SK-N-SH (cell line): ENCODE measurements at regions not wholly inside any gene's neighbourhood (a gene's known extent, or its start where the extent isn't known, plus 50 kb on each side); places are given as distances from the start of the nearest gene placed in this dataset.

Experiments used
- CTCF ChIA-PET: fragments of 300-600, 350-600 bp; formaldehyde crosslinking; extraction: SDS; loops from one replicate; lab custom pipeline; 2021; lab: Yijun Ruan, JAX
- POLR2A ChIA-PET: fragments of 350-600 bp; sonication (Branson Sonifier 250); formaldehyde crosslinking; extraction: SDS; loops from one replicate; lab custom pipeline; 2020; ENCODE audit warnings: antibody characterized with exemption, inconsistent platforms; lab: Yijun Ruan, JAX
- DNase-seq: peaks from one replicate; pipeline ENCODE4 v3.0.0; 2012
- H2AFZ ChIP-seq: fragments of 200-600 bp; sonication (generic); 2 replicates; pipeline ENCODE4 v1.8.1; 2016; ENCODE audit warnings: antibody characterized with exemption, mild to moderate bottlenecking, low read depth
- H3F3A ChIP-seq: fragments of 200-600 bp; sonication (generic); replicated peaks from 2 replicates; pipeline ENCODE3; 2016; ENCODE audit warnings: antibody characterized with exemption, mild to moderate bottlenecking; ENCODE audit not compliant: insufficient read depth
- H3K27ac ChIP-seq, 2 experiments: fragments of 200-500 bp in 1 of 2; fragments of 200-600 bp in 1 of 2; sonication (Bioruptor generic) in 1 of 2; sonication (generic), shearing (Covaris generic) in 1 of 2; 2 replicates each; pipeline versions ENCODE4 v1.5.1 to v1.6.1; 2014 to 2016; ENCODE audit warnings: low read depth in 2 of 2, inconsistent platforms in 1 of 2, low read length in 1 of 2, mild to moderate bottlenecking in 1 of 2, mixed read lengths in 1 of 2
- H3K27me3 ChIP-seq: fragments of 200-600 bp; sonication (generic), shearing (Covaris generic); 2 replicates; pipeline ENCODE4 v1.6.1; 2016; ENCODE audit warnings: mixed run types; ENCODE audit not compliant: insufficient read depth
- H3K36me3 ChIP-seq, 2 experiments: fragments of 200-500 bp in 1 of 2; fragments of 200-600 bp in 1 of 2; sonication (Bioruptor generic) in 1 of 2; sonication (generic) in 1 of 2; replicated peaks in 1 of 2; 2 replicates each; pipeline versions ENCODE3 to v1.5.1; 2014 to 2016; ENCODE audit warnings: low read length in 1 of 2, mild to moderate bottlenecking in 1 of 2; ENCODE audit not compliant: insufficient read depth in 2 of 2, control insufficient read depth in 1 of 2
- H3K4me1 ChIP-seq, 2 experiments: fragments of 200-500 bp in 1 of 2; fragments of 200-600 bp in 1 of 2; sonication (Bioruptor generic) in 1 of 2; sonication (generic), shearing (Covaris generic) in 1 of 2; 2 replicates each; pipeline versions ENCODE4 v1.5.1 to v1.6.1; 2014 to 2016; ENCODE audit warnings: low read depth in 1 of 2, low read length in 1 of 2, mixed run types in 1 of 2; ENCODE audit not compliant: insufficient read depth in 2 of 2, control insufficient read depth in 1 of 2
- H3K4me2 ChIP-seq: fragments of 200-600 bp; sonication (generic), shearing (Covaris generic); 2 replicates; pipeline ENCODE4 v1.6.1; 2017; ENCODE audit warnings: mixed run types
- H3K4me3 ChIP-seq, 2 experiments: fragments of 200-500 bp in 1 of 2; fragments of 200-600 bp in 1 of 2; sonication (Bioruptor generic) in 1 of 2; sonication (generic), shearing (Covaris generic) in 1 of 2; 2 replicates each; pipeline versions ENCODE4 v1.5.1 to v1.8.1; 2014 to 2016; ENCODE audit warnings: low read depth in 2 of 2, inconsistent platforms in 1 of 2, low read length in 1 of 2, mild to moderate bottlenecking in 1 of 2, mixed read lengths in 1 of 2, moderate library complexity in 1 of 2
- H3K79me2 ChIP-seq: fragments of 200-600 bp; sonication (generic); 2 replicates; pipeline ENCODE4 v1.8.1; 2017; ENCODE audit warnings: mild to moderate bottlenecking; ENCODE audit not compliant: insufficient read depth
- H3K9ac ChIP-seq: fragments of 200-600 bp; sonication (generic); 2 replicates; pipeline ENCODE4 v1.6.1; 2017; ENCODE audit warnings: mixed run types
- H3K9me2 ChIP-seq: fragments of 200-600 bp; sonication (generic); 2 replicates; pipeline ENCODE4 v1.6.1; 2017; ENCODE audit warnings: mixed run types
- H3K9me3 ChIP-seq: fragments of 200-600 bp; sonication (generic); 2 replicates; pipeline ENCODE4 v1.6.1; 2017; ENCODE audit warnings: mixed run types, mild to moderate bottlenecking, moderate library complexity
- H4K20me1 ChIP-seq: fragments of 200-600 bp; sonication (generic); 2 replicates; pipeline ENCODE4 v1.6.1; 2017; ENCODE audit warnings: mild to moderate bottlenecking, mixed run types; ENCODE audit not compliant: insufficient read depth
- EP300 ChIP-seq, 2 experiments: IDR thresholded peaks; 2 replicates each; pipeline versions ENCODE4 v1.4.0 to v1.6.1; 2012; ENCODE audit warnings: borderline replicate concordance in 1 of 2, low read depth in 1 of 2, low read length in 1 of 2
- FOSL2 ChIP-seq: IDR thresholded peaks from 2 replicates; pipeline ENCODE4 v1.4.0; 2012; ENCODE audit warnings: low read depth, mild to moderate bottlenecking, moderate library complexity, borderline replicate concordance
- GABPA ChIP-seq: IDR thresholded peaks from 2 replicates; pipeline ENCODE4 v1.4.0; 2012; ENCODE audit warnings: low read depth, mild to moderate bottlenecking
- JUND ChIP-seq: IDR thresholded peaks from 2 replicates; pipeline ENCODE4 v1.4.0; 2012
- MAX ChIP-seq: IDR thresholded peaks from 2 replicates; pipeline ENCODE4 v1.4.0; 2012; ENCODE audit warnings: low read depth
- MXI1 ChIP-seq: IDR thresholded peaks from 2 replicates; pipeline ENCODE4 v1.6.1; 2012; ENCODE audit warnings: mild to moderate bottlenecking, low read depth, low read length, improper control_type of control experiment
- NRF1 ChIP-seq: IDR thresholded peaks from 2 replicates; pipeline ENCODE4 v1.6.1; 2012; ENCODE audit warnings: low read depth, mild to moderate bottlenecking, low read length
- PBX3 ChIP-seq: IDR thresholded peaks from 2 replicates; pipeline ENCODE4; 2012
- POLR2AphosphoS5 ChIP-seq: IDR thresholded peaks from 2 replicates; pipeline ENCODE4 v1.6.1; 2012; ENCODE audit warnings: low read depth, low read length
- REST ChIP-seq: IDR thresholded peaks from 2 replicates; pipeline ENCODE4 v1.6.1; 2012; ENCODE audit warnings: mild to moderate bottlenecking, low read depth, low read length, moderate library complexity
- RXRA ChIP-seq: IDR thresholded peaks from 2 replicates; pipeline ENCODE4 v1.4.0; 2012; ENCODE audit warnings: low read depth, mild to moderate bottlenecking, borderline replicate concordance
- SMC3 ChIP-seq: IDR thresholded peaks from 2 replicates; pipeline ENCODE4 v1.6.1; 2012; ENCODE audit warnings: low read depth, low read length, improper control_type of control experiment
- USF1 ChIP-seq: IDR thresholded peaks from 2 replicates; pipeline ENCODE4 v1.4.0; 2012; ENCODE audit warnings: low read depth, borderline replicate concordance
- USF2 ChIP-seq: fragments of 150-350 bp; IDR thresholded peaks from 2 replicates; pipeline ENCODE4 v1.6.1; 2017; ENCODE audit warnings: antibody characterized with exemption, low read length, low read depth, borderline replicate concordance
- YY1 ChIP-seq: IDR thresholded peaks from 2 replicates; pipeline ENCODE4 v1.4.0; 2012; ENCODE audit warnings: low read depth, mild to moderate bottlenecking
- ZBTB33 ChIP-seq: IDR thresholded peaks from 2 replicates; pipeline ENCODE4 v1.4.0; 2012; ENCODE audit warnings: low read depth, borderline replicate concordance
- WGBS: methylation state at CpG from one replicate; pipeline ENCODE4 v1.1.6; 2017; ENCODE audit warnings: low lambda C conversion rate; 5-methylcytosine and 5-hydroxymethylcytosine counted together

- Histone ChIP-seq H3K9ac (no peak overlapping the region), H3K9me2 (no peaks in the 10 kb centered on the region), H3F3A (no peaks in the 10 kb centered on the region), H2AFZ (no peak overlapping the region), H3K9me3 (no peaks in the 10 kb centered on the region), H3K27ac (no peak overlapping the region), H3K27me3 (no peaks in the 10 kb centered on the region), H3K4me2 (no peak overlapping the region), H3K36me3 (no peaks in the 10 kb centered on the region), H4K20me1 (no peaks in the 10 kb centered on the region), H3K4me1 (peaks cover 0 to 16% of the 10 kb centered on the region in 2 experiments; a peak in 1 of 4 replicates), H3K79me2 (no peaks in the 10 kb centered on the region), H3K4me3 (no peak overlapping the region)
- TF ChIP-seq GABPA (no peak), YY1 (no peak), ZBTB33 (no peak), JUND (no peak), EP300 (IDR thresholded peaks at IDR 0.05; ENCODE audit: borderline replicate concordance in 1 of 2, low read depth in 1 of 2, low read length in 1 of 2) (no peak), USF2 (no peak), NRF1 (no peak), POLR2AphosphoS5 (no peak), MAX (no peak), MXI1 (no peak), PBX3 (no peak), USF1 (no peak), FOSL2 (no peak), SMC3 (no peak), REST (no peak), RXRA (no peak)
- ChIA-PET CTCF (no interaction called here), POLR2A (no interaction called here)
- WGBS, result 30% methylated on average over 21 of the region's 21 CpGs
- no peak for DNase-seq
Measured at GRCh38 chr1:5601516-5601915, 390.7 kb downstream of the NPHP4 start.
